GM18507 (cell line): ENCODE measurements at regions not wholly inside any gene's neighbourhood (a gene's known extent, or its start where the extent isn't known, plus 50 kb on each side); places are given as distances from the start of the nearest gene placed in this dataset.
"Not testable (repeated sequence)": the region's sequence is repeated elsewhere in the genome, so short reads cannot be mapped to it uniquely, and the experiment has no call there.

Experiments
- DNase-seq: peaks from one replicate; pipeline ENCODE4 v3.0.0; 2011; ENCODE audit warnings: low read depth; ENCODE audit not compliant: insufficient read length; ENCODE audit errors: extremely low spot score
- FAIRE-seq: peaks from 2 replicates; lab custom pipeline; 2011; peaks lifted over from hg19 to GRCh38; lab: Jason Lieb, UNC

- not testable (repeated sequence) for DNase-seq, FAIRE-seq
Observed at GRCh38 chr6:86672125-86672524, 265.2 kb upstream of the HTR1E start.

GRCh38 chr6:86657192-86657591 lies 280.1 kb upstream of the HTR1E start:
- DNase-seq (no peak), FAIRE-seq (no peak)

- DNase-seq (no peak), FAIRE-seq (no peak)
Observed at GRCh38 chr6:86629123-86629522, 308.2 kb upstream of the HTR1E start.

GRCh38 chr6:86619428-86619827 lies 317.9 kb upstream of the HTR1E start:
- no peak for FAIRE-seq

GRCh38 chr6:86615299-86615698 lies 322.0 kb upstream of the HTR1E start:
- FAIRE-seq (no peak), DNase-seq (no peak)

More at GRCh38 chr6:86619428-86619827, 317.9 kb upstream of the HTR1E start:
- no peak for DNase-seq

- FAIRE-seq, result no peak
- no peak for DNase-seq
Observed at GRCh38 chr6:86609549-86610388, 327.6 kb upstream of the HTR1E start.

GRCh38 chr6:86603364-86603763 lies 334.0 kb upstream of the HTR1E start:
- DNase-seq, FAIRE-seq: not testable (repeated sequence)

GRCh38 chr6:86602093-86602492 lies 335.2 kb upstream of the HTR1E start:
- not testable (repeated sequence) for FAIRE-seq, DNase-seq

GRCh38 chr6:86598969-86599368 lies 338.4 kb upstream of the HTR1E start:
- FAIRE-seq, DNase-seq: not testable (repeated sequence)

- FAIRE-seq, result no peak
- DNase-seq, result no peak
Observed at GRCh38 chr6:86595641-86596040, 341.7 kb upstream of the HTR1E start.

- DNase-seq (no peak), FAIRE-seq (no peak)
Observed at GRCh38 chr6:86586195-86586594, 351.1 kb upstream of the HTR1E start.

GRCh38 chr6:86581833-86582232 lies 355.5 kb upstream of the HTR1E start:
- DNase-seq (no peak), FAIRE-seq (no peak)

- FAIRE-seq (no peak), DNase-seq (no peak)
Observed at GRCh38 chr6:86563197-86563596, 374.1 kb upstream of the HTR1E start.

- DNase-seq (no peak), FAIRE-seq (no peak)
Observed at GRCh38 chr6:86558318-86558717, 379.0 kb upstream of the HTR1E start.

GRCh38 chr6:86537292-86537861 lies 400.0 kb upstream of the HTR1E start:
- FAIRE-seq (no peak), DNase-seq (no peak)

- FAIRE-seq, result no peak
Observed at GRCh38 chr6:86536121-86536520, 401.2 kb upstream of the HTR1E start.

GRCh38 chr6:86535100-86535499 lies 402.2 kb upstream of the HTR1E start:
- no peak for FAIRE-seq
- DNase-seq, result no peak

More at GRCh38 chr6:86536121-86536520, 401.2 kb upstream of the HTR1E start:
- no peak for DNase-seq

- DNase-seq (no peak), FAIRE-seq (no peak)
Observed at GRCh38 chr6:86529635-86530034, 407.7 kb upstream of the HTR1E start.

- no peak for FAIRE-seq
- no peak for DNase-seq
Observed at GRCh38 chr6:86526238-86526637, 411.1 kb upstream of the HTR1E start.

GRCh38 chr6:86516087-86516486 lies 421.2 kb upstream of the HTR1E start:
- FAIRE-seq (no peak), DNase-seq (no peak)

GRCh38 chr6:86511962-86512361 lies 425.4 kb upstream of the HTR1E start:
- no peak for DNase-seq
- FAIRE-seq, result no peak
